GM10248 (cell line): ENCODE measurements at regions not wholly inside any gene's neighbourhood (a gene's known extent, or its start where the extent isn't known, plus 50 kb on each side); places are given as distances from the start of the nearest gene placed in this dataset.

Experiments used
- CTCF ChIA-PET: fragments of 300-600 bp; sonication (Branson Sonifier 250); formaldehyde crosslinking; extraction: SDS; loops from one replicate; lab custom pipeline; 2021; ENCODE audit warnings: antibody characterized with exemption; lab: Yijun Ruan, JAX
- POLR2A ChIA-PET: fragments of 350-650 bp; sonication (Branson Sonifier 250); formaldehyde crosslinking; extraction: SDS; loops from one replicate; lab custom pipeline; 2020; ENCODE audit warnings: antibody characterized with exemption; lab: Yijun Ruan, JAX
- DNase-seq: peaks from one replicate; pipeline ENCODE4 v3.0.0; 2012; ENCODE audit errors: extremely low spot score
- CTCF ChIP-seq: IDR thresholded peaks from 2 replicates; pipeline ENCODE4 v1.5.1; 2012; ENCODE audit warnings: mild to moderate bottlenecking, low read depth; ENCODE audit errors: extremely low read depth, missing control alignments, control extremely low read depth

GRCh38 chr2:123695426-123695825, 329.7 kb upstream of the CNTNAP5 start:
- POLR2A ChIA-PET: no interaction called here
- CTCF ChIA-PET: no interaction called here
- no peak for DNase-seq
- TF ChIP-seq CTCF: no peak

- no peak for TF ChIP-seq CTCF
- POLR2A ChIA-PET: no interaction called here
- CTCF ChIA-PET: no interaction called here
- DNase-seq: no peak
These were observed 329.1 kb upstream of the CNTNAP5 start for GRCh38 chr2:123696021-123696420.

GRCh38 chr2:123696799-123697410, 328.2 kb upstream of the CNTNAP5 start:
- ChIA-PET POLR2A (no interaction called here), CTCF (no interaction called here)
- TF ChIP-seq CTCF: no peak
- no peak for DNase-seq

GRCh38 chr2:123715467-123715982, 309.6 kb upstream of the CNTNAP5 start:
- ChIA-PET CTCF (interaction anchor here (1.5 kb wide), 1 partner anchor 10 kb away, joined by 3 read pairs; no protein-coding TSS in a partner anchor), POLR2A (no interaction called here)
- DNase-seq: no peak
- no peak for TF ChIP-seq CTCF

GRCh38 chr2:123717636-123718334, 307.3 kb upstream of the CNTNAP5 start:
- POLR2A ChIA-PET: no interaction called here
- no peak for TF ChIP-seq CTCF
- no peak for DNase-seq
- CTCF ChIA-PET: no interaction called here

GRCh38 chr2:123720760-123721159, 304.3 kb upstream of the CNTNAP5 start:
- DNase-seq: no peak
- no peak for TF ChIP-seq CTCF
- ChIA-PET POLR2A (no interaction called here), CTCF (no interaction called here)
